ENCODE measurements at regions not wholly inside any gene's neighbourhood (a gene's known extent, or its start where the extent isn't known, plus 50 kb on each side); places are given as distances from the start of the nearest gene placed in this dataset.

DNA sequence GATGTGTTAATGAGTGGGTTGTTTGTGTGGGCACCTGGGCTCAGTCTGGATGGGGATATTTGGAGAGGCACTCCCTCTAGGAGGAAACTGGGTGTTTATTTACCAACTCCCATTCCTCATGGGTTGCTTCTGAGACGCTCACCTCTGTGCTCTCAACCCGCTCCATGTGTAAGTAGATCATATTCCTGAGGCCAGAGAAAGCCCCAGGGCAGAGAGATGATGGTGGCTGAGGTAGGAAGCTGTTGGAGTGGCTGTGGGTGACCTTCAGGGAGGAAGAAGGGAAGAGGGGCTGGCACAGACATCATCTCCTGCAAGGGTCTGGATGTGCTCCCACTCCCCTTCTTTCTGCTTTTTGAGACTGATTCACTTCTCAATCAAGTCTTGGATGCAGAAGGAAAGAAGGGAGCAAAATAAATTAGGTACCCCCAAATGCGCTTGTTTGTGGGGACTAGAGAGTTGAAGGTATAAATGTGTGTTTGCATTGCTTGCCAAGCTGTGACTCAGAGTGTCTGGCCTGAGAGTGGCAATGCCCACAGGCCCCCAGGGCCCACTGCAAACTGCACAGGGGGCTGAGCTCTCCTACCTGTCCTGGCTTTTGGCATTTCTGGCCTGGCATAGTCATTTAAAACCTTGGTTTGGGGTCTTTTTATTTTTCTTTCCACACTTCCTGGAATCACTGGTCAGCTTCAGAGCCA is 57.2 kb upstream of the TNP1 start:
- no peak for DNase-seq

DNA sequence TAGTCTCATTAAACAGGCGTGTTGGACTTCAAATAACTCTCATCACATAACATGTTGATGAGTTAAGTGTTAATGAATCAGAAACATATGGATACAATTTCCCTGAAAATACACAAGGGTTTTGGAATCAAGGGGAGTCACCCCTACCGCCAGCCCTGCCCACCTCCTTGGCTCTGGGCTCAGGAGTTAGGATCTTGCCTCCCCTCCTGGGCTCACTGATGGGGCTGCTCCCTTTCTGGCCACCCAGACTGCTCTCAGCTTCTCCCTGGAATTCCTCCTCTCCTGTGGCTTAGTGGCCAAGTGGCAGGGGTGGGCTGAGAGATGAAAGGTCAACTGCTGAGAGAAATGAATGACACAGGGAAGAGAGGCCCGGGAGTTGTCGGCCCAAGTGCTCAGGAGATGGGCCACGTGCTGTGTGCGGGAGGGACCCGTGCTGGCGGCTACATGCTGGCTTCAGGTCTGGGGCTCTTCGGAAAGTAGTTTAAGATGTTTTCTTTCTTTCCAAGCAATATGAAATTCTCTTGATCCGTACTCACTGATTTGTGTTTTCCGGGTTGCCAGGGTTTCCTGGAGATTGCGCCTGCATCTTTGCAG is 55.8 kb upstream of the TNP1 start:
- DNase-seq, result no peak

DNA sequence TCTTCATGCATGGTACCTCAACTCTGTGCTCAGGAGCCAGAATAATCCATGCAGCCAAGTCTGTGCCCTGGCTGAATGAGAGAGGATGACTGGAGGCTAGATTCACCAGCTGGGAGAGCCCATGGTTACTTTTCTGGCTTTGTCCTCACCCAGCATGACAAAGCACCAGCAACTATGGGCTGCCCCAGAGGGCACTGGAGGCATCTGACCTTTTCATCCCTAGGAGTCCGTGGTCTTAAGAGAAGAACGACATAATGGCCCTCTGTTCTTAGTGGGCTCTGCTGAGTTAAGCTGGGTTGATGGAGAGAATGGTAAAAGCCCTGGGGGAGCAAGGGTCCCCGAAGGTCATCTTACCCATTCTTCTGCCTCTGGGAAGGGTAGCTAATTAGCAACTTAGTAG is 54.6 kb upstream of the TNP1 start:
- DNase-seq, result no peak

DNA sequence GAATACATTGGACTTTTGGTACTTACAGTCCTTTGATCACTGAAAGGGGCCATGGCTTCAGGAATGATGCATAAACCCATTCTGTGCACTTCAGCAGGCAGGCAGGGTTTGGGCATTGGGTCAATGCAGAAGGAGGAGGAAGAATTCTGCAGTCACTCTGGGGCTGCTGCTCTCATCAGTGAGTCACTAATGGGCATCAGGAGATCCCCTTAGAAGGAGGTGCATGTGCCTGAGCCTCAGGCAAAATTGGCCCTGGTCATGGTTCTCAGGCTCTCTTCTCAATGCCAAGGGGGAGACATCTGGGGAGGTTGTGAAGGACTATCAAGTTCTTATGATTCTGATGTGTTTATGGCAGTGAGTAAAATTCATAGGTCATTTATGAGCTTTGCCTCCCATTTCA is 52.0 kb upstream of the TNP1 start:
- no peak for DNase-seq

DNA sequence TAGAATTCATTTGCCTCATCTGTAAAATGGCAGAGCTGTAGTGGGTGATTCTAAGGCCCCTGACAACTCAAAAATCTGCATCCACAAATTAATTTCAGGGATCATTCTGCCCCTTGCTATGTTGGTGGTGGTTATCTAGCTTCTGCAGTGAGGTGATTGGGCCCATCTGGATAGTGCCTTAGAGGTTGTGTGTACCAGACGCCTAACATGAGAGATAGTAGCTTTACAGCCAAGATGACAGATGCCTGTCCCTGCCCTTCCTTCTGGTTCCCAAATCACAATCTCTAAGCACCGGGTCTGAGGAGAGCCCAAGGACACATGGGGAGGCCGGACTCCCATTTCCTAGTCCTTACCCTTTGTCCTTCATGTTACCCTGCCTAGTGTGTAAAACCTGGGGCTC is 51.1 kb upstream of the TNP1 start:
- no peak for DNase-seq

DNA sequence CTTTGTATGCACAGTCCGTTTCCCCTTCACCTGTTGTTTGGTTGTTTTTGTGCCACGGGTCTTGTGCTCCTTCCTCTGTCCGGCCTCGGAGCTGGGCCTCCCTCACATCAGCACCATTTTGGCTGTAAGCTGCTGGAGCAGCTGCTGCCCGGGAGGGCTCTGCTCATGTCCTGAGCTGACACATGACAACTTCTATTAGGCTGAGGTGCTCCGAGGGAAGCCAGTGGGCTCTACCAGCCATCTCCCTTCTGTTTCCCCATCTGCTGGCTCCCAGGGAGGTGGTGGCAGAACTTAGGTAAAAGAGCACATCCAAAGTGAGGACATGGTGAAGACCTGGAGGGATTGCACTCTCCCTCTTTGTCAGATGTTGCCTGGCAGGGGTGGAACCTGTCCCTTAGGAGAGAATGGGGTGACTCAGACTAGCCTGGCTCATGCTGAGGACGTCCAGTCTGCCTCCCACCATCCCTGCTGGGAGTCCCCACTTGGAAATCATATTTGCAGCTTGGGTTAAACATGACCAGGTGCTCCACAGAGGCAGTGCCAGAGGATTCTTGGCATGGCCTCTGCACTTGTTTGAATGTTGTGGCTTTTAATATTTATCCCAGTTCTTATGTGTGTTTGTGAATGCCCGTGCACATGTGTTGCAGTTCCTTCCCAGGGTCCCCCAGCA is 49.8 kb upstream of the TNP1 start:
- DNase-seq, result no peak

All from NCI-H774 (cell line).